Lower leg skin (tissue), 3 donors: ENCODE measurements at regions not wholly inside any gene's neighbourhood (a gene's known extent, or its start where the extent isn't known, plus 50 kb on each side); places are given as distances from the start of the nearest gene placed in this dataset.

ENCODE experiments used
- CTCF ChIP-seq, 3 donors: fragments of 450-650 bp; IDR thresholded peaks; one replicate each; pipeline ENCODE4 v1.5.1; 2016; ENCODE audit warnings: antibody characterized with exemption in 3 of 3, mild to moderate bottlenecking in 3 of 3, moderate library complexity in 2 of 3
- POLR2A ChIP-seq, 2 donors: fragments of 450-650 bp; IDR thresholded peaks; one replicate each; pipeline ENCODE4 v1.6.1; 2016 to 2017; ENCODE audit warnings: antibody characterized with exemption in 2 of 2, mild to moderate bottlenecking in 1 of 2, moderate library complexity in 1 of 2

GRCh38 chr19:56894626-56895025 is 54.1 kb upstream of the PEG3 start:
- TF ChIP-seq CTCF (IDR thresholded peaks at IDR 0.05), result no peak
- no peak for TF ChIP-seq POLR2A (IDR thresholded peaks at IDR 0.05)
